ENCODE measurements at regions not wholly inside any gene's neighbourhood (a gene's known extent, or its start where the extent isn't known, plus 50 kb on each side); places are given as distances from the start of the nearest gene placed in this dataset.
A peak's percentile ranks its signal among the peaks of the same experiment; 100 is the strongest.
"Not testable (repeated sequence)": the region's sequence is repeated elsewhere in the genome, so short reads cannot be mapped to it uniquely, and the experiment has no call there.

GRCh38 chr6:159642995-159643394 lies 50.0 kb downstream of the SOD2 start:
- DNase-seq (ENCODE audit: low spot score): no peak

- no peak for DNase-seq (ENCODE audit: low spot score)
Measured at GRCh38 chr6:159642481-159642880, 50.6 kb downstream of the SOD2 start.

- no peak for DNase-seq (ENCODE audit: low spot score)
Measured at GRCh38 chr6:159640722-159641482, 52.1 kb downstream of the SOD2 start.

- no peak for DNase-seq (ENCODE audit: low spot score)
Measured at GRCh38 chr6:159640322-159640721, 52.7 kb downstream of the SOD2 start.

- DNase-seq (ENCODE audit: low spot score): no peak
Measured at GRCh38 chr6:159639721-159640120, 53.3 kb downstream of the SOD2 start.

GRCh38 chr6:159633196-159633595 lies 59.8 kb downstream of the SOD2 start:
- DNase-seq (ENCODE audit: low spot score): no peak

- DNase-seq (ENCODE audit: low spot score): no peak
Measured at GRCh38 chr6:159631886-159632285, 61.2 kb downstream of the SOD2 start.

- DNase-seq (ENCODE audit: low spot score): no peak
Measured at GRCh38 chr6:159627939-159628338, 65.1 kb downstream of the SOD2 start.

GRCh38 chr6:159626506-159626905 lies 66.5 kb downstream of the SOD2 start:
- DNase-seq (ENCODE audit: low spot score): not testable (repeated sequence)

- no peak for DNase-seq (ENCODE audit: low spot score)
Measured at GRCh38 chr6:159623156-159623555, 69.9 kb downstream of the SOD2 start.

- no peak for DNase-seq (ENCODE audit: low spot score)
Measured at GRCh38 chr6:159620947-159621346, 72.1 kb downstream of the SOD2 start.

GRCh38 chr6:159617444-159617843 lies 75.6 kb downstream of the SOD2 start:
- no peak for DNase-seq (ENCODE audit: low spot score)

GRCh38 chr6:159616456-159616855 lies 76.6 kb downstream of the SOD2 start:
- no peak for DNase-seq (ENCODE audit: low spot score)

- no peak for DNase-seq (ENCODE audit: low spot score)
Measured at GRCh38 chr6:159615918-159616317, 77.1 kb downstream of the SOD2 start.

- DNase-seq (ENCODE audit: low spot score): no peak
Measured at GRCh38 chr6:159610881-159611280, 82.2 kb downstream of the SOD2 start.

GRCh38 chr6:159609652-159610178 lies 83.3 kb downstream of the SOD2 start:
- no peak for DNase-seq (ENCODE audit: low spot score)

- peak; percentile 51 for DNase-seq (ENCODE audit: low spot score)
Measured at GRCh38 chr6:159608961-159609651, 83.9 kb downstream of the SOD2 start.

- DNase-seq (ENCODE audit: low spot score): peak; percentile 17
Measured at GRCh38 chr6:159606786-159607185, 86.3 kb downstream of the SOD2 start.

- DNase-seq (ENCODE audit: low spot score): no peak
Measured at GRCh38 chr6:159604443-159604956, 88.5 kb downstream of the SOD2 start.

- no peak for DNase-seq (ENCODE audit: low spot score)
Measured at GRCh38 chr6:159602431-159603041, 90.5 kb downstream of the SOD2 start.

- no peak for DNase-seq (ENCODE audit: low spot score)
Measured at GRCh38 chr6:159601211-159601610, 91.8 kb downstream of the SOD2 start.

- DNase-seq (ENCODE audit: low spot score): peak; percentile 10
Measured at GRCh38 chr6:159595173-159595572, 97.9 kb downstream of the SOD2 start.

- DNase-seq (ENCODE audit: low spot score): peak; percentile 84
Measured at GRCh38 chr6:159594750-159595117, 98.3 kb downstream of the SOD2 start.

Measured in COLO829 (cell line).